SK-N-SH treated with all-trans-retinoic acid at 6 μM for 48 hours (cell line): ENCODE measurements at regions not wholly inside any gene's neighbourhood (a gene's known extent, or its start where the extent isn't known, plus 50 kb on each side); places are given as distances from the start of the nearest gene placed in this dataset.

ENCODE experiments used
- ARNTL ChIP-seq: fragments of 450-650 bp; formaldehyde crosslinking; IDR thresholded peaks from 2 replicates; pipeline ENCODE4 v1.5.0; 2020; ENCODE audit warnings: low read depth, mild to moderate bottlenecking, moderate library complexity, borderline replicate concordance
- PPARA ChIP-seq: fragments of 250-450 bp; sonication (Bioruptor Pico); IDR thresholded peaks from 2 replicates; pipeline ENCODE4 v1.5.0; 2020; ENCODE audit warnings: mild to moderate bottlenecking, borderline replicate concordance
- TCF4 ChIP-seq: fragments of 250-450 bp; sonication (Bioruptor Pico); IDR thresholded peaks from 2 replicates; pipeline ENCODE4 v1.8.0; 2021; ENCODE audit warnings: mild to moderate bottlenecking, moderate library complexity, borderline replicate concordance
- TOX ChIP-seq: fragments of 250-450 bp; sonication (Bioruptor Pico); IDR thresholded peaks from 2 replicates; pipeline ENCODE4 v1.8.0; 2021; ENCODE audit warnings: mild to moderate bottlenecking, moderate library complexity, borderline replicate concordance
- ZC3H10 ChIP-seq: fragments of 250-450 bp; sonication (Bioruptor Pico); IDR thresholded peaks from 2 replicates; pipeline ENCODE4 v1.5.1; 2021; ENCODE audit warnings: mild to moderate bottlenecking, moderate library complexity
- ZFP3 ChIP-seq: fragments of 250-450 bp; sonication (Bioruptor Pico); IDR thresholded peaks from 2 replicates; pipeline ENCODE4 v1.5.0; 2020; ENCODE audit warnings: mild to moderate bottlenecking, moderate library complexity
- ZFP30 ChIP-seq: fragments of 450-650 bp; formaldehyde crosslinking; IDR thresholded peaks from 2 replicates; pipeline ENCODE4 v1.5.0; 2022; ENCODE audit warnings: mild to moderate bottlenecking, moderate library complexity
- ZNF8 ChIP-seq: fragments of 450-650 bp; formaldehyde crosslinking; IDR thresholded peaks from 2 replicates; pipeline ENCODE4 v1.5.0; 2020; ENCODE audit warnings: mild to moderate bottlenecking, moderate library complexity
- TF ChIP-seq, protein P1 (sequence below): fragments of 250-450 bp; sonication (Bioruptor Pico); IDR thresholded peaks from 2 replicates; pipeline ENCODE4 v1.5.1; 2021; ENCODE audit warnings: mild to moderate bottlenecking, moderate library complexity
- TF ChIP-seq, protein P2 (sequence below): fragments of 250-450 bp; sonication (Bioruptor Pico); IDR thresholded peaks from 2 replicates; pipeline ENCODE4 v1.8.0; 2020; ENCODE audit warnings: mild to moderate bottlenecking, moderate library complexity, borderline replicate concordance

- TF ChIP-seq, protein P1, sequence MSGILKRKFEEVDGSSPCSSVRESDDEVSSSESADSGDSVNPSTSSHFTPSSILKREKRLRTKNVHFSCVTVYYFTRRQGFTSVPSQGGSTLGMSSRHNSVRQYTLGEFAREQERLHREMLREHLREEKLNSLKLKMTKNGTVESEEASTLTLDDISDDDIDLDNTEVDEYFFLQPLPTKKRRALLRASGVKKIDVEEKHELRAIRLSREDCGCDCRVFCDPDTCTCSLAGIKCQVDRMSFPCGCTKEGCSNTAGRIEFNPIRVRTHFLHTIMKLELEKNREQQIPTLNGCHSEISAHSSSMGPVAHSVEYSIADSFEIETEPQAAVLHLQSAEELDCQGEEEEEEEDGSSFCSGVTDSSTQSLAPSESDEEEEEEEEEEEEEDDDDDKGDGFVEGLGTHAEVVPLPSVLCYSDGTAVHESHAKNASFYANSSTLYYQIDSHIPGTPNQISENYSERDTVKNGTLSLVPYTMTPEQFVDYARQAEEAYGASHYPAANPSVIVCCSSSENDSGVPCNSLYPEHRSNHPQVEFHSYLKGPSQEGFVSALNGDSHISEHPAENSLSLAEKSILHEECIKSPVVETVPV (CRISPR knock-in tag): no peak
- TF ChIP-seq ZFP30: no peak
- TF ChIP-seq, protein P2, sequence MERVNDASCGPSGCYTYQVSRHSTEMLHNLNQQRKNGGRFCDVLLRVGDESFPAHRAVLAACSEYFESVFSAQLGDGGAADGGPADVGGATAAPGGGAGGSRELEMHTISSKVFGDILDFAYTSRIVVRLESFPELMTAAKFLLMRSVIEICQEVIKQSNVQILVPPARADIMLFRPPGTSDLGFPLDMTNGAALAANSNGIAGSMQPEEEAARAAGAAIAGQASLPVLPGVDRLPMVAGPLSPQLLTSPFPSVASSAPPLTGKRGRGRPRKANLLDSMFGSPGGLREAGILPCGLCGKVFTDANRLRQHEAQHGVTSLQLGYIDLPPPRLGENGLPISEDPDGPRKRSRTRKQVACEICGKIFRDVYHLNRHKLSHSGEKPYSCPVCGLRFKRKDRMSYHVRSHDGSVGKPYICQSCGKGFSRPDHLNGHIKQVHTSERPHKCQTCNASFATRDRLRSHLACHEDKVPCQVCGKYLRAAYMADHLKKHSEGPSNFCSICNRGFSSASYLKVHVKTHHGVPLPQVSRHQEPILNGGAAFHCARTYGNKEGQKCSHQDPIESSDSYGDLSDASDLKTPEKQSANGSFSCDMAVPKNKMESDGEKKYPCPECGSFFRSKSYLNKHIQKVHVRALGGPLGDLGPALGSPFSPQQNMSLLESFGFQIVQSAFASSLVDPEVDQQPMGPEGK (CRISPR knock-in tag): no peak
- no peak for TF ChIP-seq ZNF8 (CRISPR knock-in tag)
- no peak for TF ChIP-seq ARNTL (CRISPR knock-in tag)
- TF ChIP-seq ZC3H10: no peak
- no peak for TF ChIP-seq TOX
- TF ChIP-seq ZFP3 (CRISPR knock-in tag): no peak
- no peak for TF ChIP-seq TCF4 (CRISPR knock-in tag)
- TF ChIP-seq PPARA: no peak
These were observed 538.7 kb upstream of the SMIM31 start for GRCh38 chr4:164215113-164215741.
